SK-N-DZ (cell line): ENCODE measurements at regions not wholly inside any gene's neighbourhood (a gene's known extent, or its start where the extent isn't known, plus 50 kb on each side); places are given as distances from the start of the nearest gene placed in this dataset.
"Not testable (repeated sequence)": the region's sequence is repeated elsewhere in the genome, so short reads cannot be mapped to it uniquely, and the experiment has no call there.

ENCODE experiments used
- DNase-seq: peaks from one replicate; pipeline ENCODE4 v3.0.0-alpha.2; 2015; ENCODE audit warnings: low spot score

DNA sequence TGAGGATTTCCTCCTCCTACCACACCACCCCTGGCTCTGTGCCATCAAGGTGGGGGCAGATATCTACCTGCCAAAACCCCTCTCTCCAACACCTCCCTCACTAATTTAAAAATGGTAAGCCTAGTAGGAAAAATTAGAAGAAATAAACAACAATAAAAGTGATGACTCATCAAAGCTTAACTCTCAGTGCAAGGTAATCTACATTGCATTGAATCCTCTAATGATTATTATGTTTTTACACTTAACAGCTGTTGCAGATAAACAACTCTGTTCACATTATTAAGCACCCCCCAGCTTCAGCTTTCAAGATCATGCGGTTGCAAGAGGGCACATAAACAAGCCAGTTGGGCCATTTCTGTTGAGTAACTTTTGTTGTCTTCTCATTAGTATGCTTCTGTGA is 396.1 kb upstream of the ATP11B start:
- no peak for DNase-seq

DNA sequence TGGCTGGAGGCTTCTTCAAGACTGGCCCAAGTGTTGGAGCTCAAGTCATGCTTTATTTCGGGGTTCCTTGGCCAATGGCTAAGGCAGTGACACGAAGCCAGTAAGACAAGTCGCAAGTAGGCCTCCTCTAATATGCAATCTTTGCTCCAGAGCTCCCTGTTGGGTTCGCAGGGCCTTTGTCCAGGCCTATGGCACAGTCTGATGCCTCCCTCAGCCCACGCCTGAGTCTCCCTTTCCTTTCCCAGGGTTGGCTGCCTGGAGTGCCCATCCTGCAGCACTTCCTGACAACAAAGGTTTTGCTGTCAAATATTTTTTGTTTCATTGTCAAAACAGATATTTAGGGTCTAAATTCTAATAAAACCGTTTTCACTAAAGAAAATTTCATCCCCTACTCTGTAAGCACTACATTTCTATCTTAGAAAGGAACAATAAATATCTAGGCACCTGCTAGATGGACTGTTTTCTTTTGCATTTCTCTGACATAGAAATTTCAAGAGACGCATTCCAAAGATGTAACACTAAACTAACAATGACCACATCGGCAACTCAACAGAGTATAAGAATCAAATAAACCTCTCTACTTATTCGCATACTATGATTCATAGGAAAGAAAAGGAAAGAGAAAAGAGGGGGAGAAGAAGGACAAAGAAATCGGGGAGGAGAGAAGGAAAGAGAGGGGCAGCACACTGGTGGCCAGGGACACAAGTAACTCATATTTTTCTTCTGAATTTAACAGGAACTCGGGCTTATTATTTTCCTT is 393.1 kb upstream of the ATP11B start:
- DNase-seq, result no peak

DNA sequence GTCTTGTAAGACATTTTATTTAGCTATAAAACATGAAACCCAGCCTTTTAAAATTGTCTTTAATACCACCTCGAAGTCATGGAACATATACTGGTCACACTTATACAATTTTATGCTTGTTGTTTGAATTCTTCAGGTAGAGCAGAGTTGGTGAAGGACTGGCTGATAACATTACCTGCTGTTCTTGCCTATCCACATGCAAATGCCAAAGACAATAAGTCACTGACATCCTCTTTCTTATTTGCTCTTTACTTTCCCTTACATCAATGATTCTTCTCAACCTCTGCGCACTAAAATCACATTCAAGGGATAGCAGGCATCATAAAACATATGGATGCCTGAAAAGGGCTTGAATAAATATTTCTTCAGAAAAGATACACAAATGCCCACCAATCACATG is 392.5 kb upstream of the ATP11B start:
- no peak for DNase-seq

DNA sequence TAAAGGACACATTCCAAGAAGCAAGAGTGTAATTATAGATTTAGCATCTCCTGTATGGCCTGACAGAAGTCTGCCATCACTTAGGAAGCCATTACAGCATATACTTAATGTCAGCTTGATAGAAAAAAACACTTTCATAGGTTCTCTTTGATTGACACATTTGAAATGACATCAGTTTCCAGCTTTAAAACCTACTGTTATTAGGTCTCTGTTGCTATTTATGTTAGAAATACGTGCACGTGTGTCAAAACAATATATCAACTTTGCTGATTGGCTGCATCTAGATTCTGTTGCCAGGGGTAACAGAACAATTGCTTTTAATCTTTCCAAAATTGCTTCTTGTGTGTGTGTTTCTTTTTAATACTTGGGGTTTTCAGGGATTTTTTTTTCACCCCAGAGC is 389.3 kb upstream of the ATP11B start:
- DNase-seq, result no peak

DNA sequence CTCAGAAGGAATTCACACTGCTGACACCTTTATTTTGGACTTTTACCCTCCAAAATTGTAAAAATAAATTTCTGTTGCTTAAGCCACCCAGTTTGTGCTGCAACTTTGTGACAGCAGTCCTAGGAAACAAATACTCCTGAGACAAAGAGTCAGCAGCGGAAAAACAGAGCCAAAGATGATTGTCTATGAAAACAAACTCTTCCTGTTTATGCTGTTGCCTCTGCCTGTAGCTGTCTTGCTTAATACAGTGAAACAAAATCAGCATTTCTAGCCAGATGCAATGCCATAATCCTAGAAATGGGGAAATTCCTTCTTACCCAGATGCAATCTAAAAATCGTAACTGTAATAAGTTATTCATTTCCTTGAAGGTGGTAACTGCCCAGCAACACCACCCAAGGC is 387.5 kb upstream of the ATP11B start:
- DNase-seq, result no peak

DNA sequence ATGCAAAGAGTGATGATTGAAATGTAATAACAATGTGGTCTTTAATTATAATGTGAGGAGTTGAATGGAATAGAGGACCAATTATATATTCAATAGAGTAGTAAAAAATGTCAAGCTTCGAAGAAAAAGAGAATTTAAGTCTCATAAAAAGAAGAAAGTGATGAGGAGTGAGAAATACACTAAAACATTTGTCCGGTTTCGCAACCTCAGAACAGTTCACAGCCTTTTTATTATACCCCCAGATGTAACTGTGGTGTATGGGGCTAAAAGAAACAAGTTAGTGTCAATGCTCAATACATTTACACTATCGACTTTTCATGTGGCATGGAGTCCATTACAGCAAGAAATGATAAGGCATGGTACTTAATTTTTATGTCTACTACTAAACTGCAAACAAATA is 386.5 kb upstream of the ATP11B start:
- no peak for DNase-seq

DNA sequence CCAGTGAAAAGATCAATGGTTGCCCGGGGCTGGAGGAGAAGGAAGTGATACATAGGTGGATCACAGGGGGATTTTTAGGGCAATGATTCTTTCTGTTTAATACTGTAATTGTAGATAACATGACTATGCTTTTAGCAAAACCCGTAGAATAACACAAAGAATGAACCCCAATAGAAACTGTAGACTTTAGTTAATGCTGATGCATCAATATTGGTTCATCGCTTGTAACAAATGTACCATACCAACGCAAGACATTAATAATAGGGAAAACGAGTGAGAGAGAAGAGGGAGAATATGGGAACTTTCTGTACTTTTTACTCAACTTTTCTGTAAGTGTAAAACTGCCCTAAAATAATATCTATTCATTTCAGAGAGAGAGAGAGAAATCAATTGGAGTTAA is 383.3 kb upstream of the ATP11B start:
- no peak for DNase-seq

DNA sequence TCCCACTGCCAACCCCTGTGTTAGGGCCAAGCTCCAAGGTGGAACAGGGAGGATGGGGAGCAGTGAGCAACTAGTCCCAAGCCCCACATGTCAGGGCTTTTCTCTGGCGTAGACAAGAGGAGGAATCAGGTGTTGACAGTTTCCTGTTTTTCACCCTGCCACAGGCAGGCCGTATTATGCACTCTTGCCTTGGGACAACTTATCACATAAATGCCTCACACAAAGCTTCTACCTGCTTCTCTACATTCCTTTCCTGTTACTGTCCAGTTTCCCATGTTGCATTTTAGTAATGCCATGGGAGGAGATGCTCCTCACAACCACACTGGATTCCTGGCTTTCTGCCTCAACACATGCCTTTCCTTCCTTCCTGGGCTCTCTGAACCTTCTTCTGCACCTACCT is 381.2 kb upstream of the ATP11B start:
- DNase-seq, result no peak

DNA sequence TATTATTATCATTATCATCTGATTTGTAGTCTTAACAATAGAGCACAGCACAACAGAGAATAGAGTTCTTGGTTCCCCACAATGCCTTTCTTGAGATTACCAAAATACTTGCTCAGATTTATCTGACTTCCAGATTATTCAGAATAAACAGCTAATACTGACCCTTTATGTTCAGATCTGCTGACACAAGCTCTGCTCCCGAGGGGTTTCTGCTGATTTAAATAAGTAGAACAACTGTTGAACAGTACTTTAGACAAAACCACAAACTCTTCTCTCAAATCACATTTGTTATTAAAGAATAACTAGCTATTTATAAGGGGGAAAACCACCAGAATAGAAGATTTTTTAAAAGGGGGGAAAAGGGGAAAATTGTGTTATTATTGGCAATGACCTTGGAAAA is 380.2 kb upstream of the ATP11B start:
- DNase-seq, result no peak

DNA sequence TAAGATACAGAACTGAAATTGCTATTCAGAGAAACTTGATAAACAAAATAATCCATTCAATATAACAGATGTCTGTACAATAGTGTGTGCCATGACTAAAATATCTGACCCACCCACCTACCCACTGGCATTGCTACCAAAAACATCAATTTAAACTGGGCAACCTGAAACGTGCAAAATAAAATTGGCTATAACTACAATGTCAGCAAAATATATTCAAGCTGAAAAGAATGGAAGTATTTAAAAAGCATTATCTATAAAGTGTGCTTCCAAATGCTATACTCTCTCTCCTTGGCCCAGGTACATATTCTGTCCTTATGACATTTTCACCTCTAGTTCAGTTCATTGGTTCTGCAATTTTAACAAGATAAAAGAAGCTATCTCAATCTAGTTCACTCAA is 379.6 kb upstream of the ATP11B start:
- no peak for DNase-seq

DNA sequence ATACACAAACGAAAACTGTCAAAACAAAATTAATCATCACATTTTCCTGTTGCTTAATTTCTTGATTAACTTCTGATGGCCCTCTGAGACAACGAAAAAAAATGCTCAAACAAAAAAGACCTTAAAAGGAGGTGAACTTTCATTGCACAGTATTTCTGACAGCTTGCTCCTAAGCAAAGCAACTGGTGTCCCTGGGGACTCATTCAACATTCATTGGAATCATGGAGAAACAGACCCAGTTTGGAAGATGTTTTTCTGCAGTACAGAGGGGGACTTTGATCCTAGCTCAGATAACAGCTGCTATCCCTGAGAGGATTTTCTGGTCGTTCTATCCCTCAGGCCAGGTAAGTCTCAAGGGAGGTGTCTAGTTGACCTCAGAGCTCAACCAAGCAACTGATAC is 378.7 kb upstream of the ATP11B start:
- no peak for DNase-seq

DNA sequence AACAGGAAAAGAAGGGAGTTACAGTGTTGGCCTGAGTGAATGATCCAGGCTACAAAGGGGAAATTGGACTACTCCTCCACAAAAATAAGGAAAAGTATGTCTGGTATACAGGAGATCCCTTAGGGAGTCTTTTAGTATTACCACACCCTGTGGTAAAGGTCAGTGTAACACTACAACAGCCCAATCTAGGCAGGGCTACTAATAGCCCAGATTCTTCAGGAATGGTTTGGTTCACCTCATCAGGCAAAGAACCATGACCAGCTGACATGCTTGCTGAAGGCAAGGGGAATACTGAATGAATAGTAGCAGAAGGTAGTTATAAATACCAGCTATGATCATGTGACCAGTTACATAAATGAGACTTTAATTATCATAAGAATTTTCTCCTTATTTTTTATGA is 372.6 kb upstream of the ATP11B start:
- no peak for DNase-seq

DNA sequence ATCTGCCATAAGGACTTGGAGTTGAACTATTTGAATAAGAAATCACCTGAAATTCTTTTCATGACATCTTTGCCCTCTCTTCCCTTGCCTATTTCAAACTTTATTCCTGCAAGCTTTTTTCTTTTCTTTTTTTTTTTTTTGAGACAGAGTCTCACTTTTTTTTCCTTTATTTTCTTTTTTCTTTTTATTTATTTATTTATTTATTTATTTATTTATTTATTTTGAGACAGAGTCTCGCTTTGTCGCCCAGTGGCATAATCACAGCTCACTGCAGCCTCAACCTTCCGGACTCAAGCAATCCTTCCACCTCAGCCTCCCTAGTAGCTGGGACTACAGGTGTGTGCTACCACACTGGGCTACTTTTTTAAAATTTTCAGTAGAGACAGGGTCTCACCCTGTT is 369.3 kb upstream of the ATP11B start:
- no peak for DNase-seq

DNA sequence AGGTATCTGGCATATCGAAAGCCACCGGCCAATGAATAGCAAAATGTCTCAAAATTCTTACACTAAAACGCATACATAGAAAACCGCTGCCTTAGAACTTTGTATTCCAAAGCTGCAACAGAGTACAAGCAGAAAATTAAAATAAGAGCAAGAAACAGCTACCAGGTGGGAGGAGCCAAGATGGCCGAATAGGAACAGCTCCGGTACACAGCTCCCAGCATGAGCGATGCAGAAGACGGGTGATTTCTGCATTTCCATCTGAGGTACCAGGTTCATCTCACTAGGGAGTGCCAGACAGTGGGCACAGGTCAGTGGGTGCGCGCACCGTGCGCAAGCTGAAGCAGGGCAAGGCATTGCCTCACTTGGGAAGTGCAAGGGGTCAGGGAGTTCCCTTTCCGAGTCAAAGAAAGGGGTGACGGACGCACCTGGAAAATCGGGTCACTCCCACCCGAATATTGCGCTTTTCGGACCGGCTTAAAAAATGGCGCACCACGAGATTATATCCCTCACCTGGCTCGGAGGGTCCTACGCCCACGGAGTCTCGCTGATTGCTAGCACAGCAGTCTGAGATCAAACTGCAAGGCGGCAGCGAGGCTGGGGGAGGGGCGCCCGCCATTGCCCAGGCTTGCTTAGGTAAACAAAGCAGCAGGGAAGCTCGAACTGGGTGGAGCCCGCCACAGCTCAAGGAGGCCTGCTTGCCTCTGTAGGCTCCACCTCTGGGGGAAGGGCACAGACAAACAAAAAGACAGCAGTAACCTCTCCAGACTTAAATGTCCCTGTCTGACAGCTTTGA is 367.2 kb upstream of the ATP11B start:
- not testable (repeated sequence) for DNase-seq

DNA sequence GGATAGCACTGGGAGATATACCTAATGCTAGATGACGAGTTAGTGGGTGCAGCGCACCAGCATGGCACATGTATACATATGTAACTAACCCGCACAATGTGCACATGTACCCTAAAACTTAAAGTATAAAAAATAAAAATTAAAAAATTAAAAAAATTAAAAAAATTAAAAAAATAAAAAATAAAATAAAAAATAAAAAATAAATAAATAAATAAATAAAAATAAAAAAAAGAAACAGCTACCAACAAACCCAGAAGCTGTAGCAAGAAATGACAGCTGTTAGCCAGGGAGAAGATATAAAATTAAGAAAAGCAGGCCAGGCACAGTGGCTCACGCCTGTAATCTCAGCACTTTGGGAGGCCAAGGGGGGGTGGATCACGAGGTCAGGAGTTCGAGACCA is 361.3 kb upstream of the ATP11B start:
- DNase-seq, result not testable (repeated sequence)

DNA sequence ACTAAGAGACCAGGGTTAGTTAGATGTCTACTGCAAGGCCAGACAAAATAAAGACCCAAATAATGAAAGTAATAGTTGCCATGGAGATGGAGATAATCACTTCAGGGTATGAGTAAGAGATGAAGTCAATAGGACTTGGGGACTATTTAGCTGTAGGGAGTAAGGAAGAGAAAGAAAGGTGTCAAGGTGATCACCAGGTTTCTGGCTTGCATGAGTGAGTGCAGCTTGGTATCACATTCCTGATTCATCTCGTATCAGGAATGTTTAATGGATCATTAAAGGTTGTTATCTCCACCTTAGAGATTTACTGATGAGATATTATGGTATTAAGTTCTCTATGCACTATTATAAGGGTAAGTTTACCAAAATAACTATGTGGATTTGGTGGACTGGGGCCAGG is 357.4 kb upstream of the ATP11B start:
- no peak for DNase-seq

DNA sequence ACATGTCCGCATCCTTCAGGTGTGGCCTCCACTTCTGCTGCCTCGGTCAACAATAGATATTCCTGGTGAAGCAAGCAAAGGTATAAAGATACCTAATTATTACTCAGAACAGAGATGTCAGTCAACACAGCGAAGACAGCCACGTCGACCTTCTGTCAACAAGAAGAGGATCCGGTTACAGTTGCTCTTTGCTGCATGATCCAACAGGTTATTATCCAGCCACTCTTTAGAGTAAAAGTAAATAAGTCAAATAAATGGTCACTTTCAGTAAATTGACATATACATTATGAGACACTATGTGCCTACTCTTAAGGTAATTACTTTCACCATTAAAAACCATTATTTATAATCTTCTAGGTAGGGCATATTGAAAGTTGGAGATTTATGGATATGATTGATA is 356.8 kb upstream of the ATP11B start:
- DNase-seq, result no peak

DNA sequence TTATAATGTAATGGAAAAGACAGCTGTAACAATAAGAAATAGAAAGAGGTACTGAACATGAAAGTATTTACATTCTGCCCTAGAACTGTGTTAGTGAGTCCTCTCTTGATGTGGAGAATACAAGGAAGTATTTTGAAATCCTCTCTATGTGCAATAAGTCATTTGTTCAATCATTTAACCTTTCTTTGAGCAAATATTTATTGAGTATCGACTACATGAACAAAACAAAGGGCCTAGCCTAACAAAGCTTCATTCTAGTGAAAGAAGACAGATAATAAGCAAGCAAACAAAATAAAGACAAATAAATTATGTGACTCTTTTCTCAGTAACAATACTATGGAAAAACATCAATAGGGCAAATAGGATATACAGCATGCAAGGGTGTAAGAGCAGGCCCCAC is 354.9 kb upstream of the ATP11B start:
- DNase-seq, result no peak

DNA sequence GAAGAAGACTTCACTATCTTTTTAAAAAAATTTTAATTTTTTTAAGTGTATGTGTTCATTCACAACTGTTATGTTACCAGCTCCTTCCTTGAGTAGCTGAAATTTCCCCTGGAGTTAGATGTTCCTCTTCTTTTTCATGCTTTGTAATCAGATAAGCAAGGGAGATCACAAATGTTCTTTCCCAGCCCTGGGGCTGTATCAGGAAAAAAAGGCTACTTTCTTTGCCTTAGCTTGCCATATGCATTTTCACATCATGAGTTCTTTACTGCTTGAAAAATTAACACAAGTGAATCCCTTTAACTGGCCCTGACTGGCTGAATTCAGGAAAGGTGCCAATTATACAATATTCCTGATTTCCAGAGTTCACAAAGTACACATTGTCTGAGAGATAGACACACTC is 353.2 kb upstream of the ATP11B start:
- DNase-seq, result no peak

DNA sequence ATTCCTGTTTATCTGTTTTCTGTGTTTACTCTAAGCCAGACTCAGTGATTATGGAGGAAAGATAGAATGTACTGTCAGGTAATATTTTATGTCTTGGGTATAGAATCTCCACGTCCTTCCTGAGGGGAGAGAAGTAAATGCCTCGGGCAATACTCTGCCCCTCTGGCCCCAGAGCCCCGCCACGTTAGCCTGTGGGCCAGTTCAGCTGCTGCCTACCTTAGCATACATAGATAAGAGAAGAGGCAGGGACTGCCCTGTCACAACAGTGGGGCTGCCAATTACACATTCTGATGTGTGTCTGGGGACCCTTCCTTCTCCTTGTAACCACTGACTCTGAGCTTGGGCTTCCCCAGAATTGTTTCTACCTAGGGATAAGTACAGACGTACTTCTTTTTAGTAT is 347.7 kb upstream of the ATP11B start:
- DNase-seq, result no peak

DNA sequence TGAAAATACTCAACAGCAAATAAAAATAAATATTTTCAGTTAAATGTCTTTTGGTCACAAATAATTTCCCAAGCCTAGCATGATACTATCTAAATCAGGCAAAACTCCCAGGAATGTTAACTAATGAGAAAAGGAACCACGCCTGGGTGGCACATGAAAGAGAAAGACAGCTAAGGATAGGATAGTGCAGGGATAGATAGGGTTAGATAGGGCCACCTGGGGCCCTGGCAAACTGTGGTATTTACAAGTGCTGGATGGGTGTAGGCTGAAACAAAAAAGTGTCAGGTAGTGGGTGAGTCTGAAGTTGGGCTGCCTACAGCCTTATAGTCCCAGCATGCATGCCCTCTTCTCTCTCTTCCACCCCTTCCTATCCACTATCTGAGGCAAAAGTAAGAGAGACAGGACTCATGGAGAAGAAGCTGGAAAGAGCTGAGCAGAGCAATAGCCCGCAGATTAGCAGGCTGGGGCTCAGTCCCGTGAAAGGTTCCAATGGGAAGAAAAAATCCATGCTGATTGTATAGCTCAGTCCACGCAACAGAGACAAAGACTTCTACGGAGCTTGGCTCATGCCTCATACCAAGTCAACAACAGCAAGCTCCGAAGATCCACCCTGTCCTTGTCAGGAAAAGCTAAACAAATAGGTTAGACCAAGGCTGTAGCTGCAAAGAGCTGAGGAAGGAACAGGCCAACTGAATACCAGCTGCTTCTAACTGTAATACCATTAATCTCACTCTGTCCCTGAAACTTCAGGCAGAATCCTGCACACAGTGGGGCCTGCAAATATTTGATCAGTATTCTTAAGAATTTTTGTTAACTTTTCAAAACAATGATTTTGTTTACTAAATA is 342.1 kb upstream of the ATP11B start:
- DNase-seq, result no peak

DNA sequence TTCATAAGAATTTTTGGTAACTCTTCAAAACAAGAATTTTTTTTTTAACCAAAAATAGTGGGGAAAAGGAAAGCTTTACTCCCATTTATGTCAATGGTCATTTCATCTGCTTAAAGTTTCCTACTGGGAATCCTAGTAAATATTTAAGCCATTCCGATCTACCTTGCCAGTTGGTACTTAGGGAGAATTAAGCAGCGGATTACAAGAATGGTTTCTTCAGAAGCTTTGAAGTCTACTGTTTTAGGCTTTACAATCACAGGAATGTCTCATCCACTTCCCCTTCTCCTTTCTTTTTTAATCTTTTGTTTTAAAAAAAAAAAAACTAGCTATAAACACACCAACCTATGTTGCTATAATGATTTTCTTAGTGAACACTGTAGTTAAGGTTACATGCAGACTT is 341.4 kb upstream of the ATP11B start:
- no peak for DNase-seq
